ENCODE measurements at regions not wholly inside any gene's neighbourhood (a gene's known extent, or its start where the extent isn't known, plus 50 kb on each side); places are given as distances from the start of the nearest gene placed in this dataset.

DNA sequence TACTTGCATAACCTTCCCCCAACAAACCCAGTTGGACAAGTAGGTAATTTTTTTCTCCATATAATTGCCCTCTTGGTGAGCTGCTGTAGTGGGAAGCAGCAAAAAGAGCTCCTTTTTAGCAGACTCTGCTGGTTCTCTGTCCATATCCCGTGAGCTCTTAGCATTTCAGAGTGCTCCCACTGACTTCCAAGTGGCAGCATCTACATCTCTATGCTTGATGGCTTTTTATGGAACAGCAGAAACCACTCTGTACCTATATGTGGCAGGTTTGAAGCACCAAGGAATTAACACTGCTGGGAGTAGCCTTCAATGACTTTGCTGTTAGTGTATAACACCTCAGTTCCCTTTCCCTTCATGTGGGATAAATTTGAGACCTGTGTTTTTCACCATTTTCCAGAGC is 168.4 kb upstream of the NHS start:
- no peaks in the 10 kb centered on the region for H3K36me3 ChIP-seq (ENCODE audit: control insufficient read depth, insufficient read depth, low read length)
- H3K9me3 Mint-ChIP-seq: peaks cover 0 to 2% of the 10 kb centered on the region in 2 donors
- H3K4me1 Mint-ChIP-seq: no peaks in the 10 kb centered on the region
- no peaks in the 10 kb centered on the region for H3K27me3 ChIP-seq (ENCODE audit: control insufficient read depth, insufficient read depth, low read length)
- intact Hi-C loops (cut with micrococcal nuclease): no loop called here
- DNase-seq (no peak), ATAC-seq (no peak)
- no peak for TF ChIP-seq CTCF (IDR thresholded peaks at IDR 0.05)
- no peak overlapping the region for H3K4me3 ChIP-seq (ENCODE audit: low read length)
- no peak overlapping the region for H3K27ac Mint-ChIP-seq
- no peaks in the 10 kb centered on the region for H3K36me3 Mint-ChIP-seq
- H3K4me1 ChIP-seq (ENCODE audit: control insufficient read depth, insufficient read depth, low read length): no peaks in the 10 kb centered on the region
- no peak overlapping the region for H3K4me3 Mint-ChIP-seq
- H3K27me3 Mint-ChIP-seq (ENCODE audit: low read depth in 2 of 2): peaks cover 0 to 3% of the 10 kb centered on the region in 2 donors
- H3K27ac ChIP-seq (ENCODE audit: low read length): no peak overlapping the region
- WGBS (ENCODE audit: insufficient coverage): 43% methylated on average over 1 of the region's 1 CpG
- H3K9me3 ChIP-seq (ENCODE audit: control insufficient read depth, insufficient read depth, low read length): no peaks in the 10 kb centered on the region

DNA sequence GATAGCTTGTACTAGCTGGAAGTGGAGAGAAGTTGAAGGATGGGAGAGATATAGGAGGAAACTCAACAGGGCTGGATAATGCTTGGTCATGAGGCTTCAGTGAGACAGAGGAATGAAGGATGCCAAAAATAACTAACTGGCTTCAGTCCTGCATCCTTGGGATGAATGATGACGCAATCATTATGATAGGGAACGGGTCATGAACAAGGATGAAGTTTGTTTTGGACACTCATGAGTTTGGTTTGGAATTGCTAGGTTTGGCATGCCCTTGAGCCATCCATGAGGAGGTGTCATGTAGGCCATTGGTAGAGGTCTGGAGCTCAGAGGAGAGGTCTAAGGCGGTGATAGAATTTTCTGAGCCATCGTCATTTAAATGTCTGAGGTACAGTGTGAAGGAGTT is 160.0 kb upstream of the NHS start:
- H3K4me3 ChIP-seq (ENCODE audit: low read length): no peak overlapping the region
- H3K9me3 Mint-ChIP-seq: peaks cover 0 to 15% of the 10 kb centered on the region in 2 donors
- H3K27me3 Mint-ChIP-seq (ENCODE audit: low read depth in 2 of 2): no peaks in the 10 kb centered on the region
- no peaks in the 10 kb centered on the region for H3K27me3 ChIP-seq (ENCODE audit: control insufficient read depth, insufficient read depth, low read length)
- H3K9me3 ChIP-seq (ENCODE audit: control insufficient read depth, insufficient read depth, low read length): no peaks in the 10 kb centered on the region
- H3K4me3 Mint-ChIP-seq: no peak overlapping the region
- DNase-seq: no peak
- ATAC-seq: no peak
- TF ChIP-seq CTCF (IDR thresholded peaks at IDR 0.05): no peak
- no peaks in the 10 kb centered on the region for H3K36me3 Mint-ChIP-seq
- intact Hi-C loops (cut with micrococcal nuclease): no loop called here
- H3K4me1 Mint-ChIP-seq: no peaks in the 10 kb centered on the region
- H3K27ac Mint-ChIP-seq: no peak overlapping the region
- no peak overlapping the region for H3K27ac ChIP-seq (ENCODE audit: low read length)
- WGBS (ENCODE audit: insufficient coverage): 85% methylated on average over 4 of the region's 4 CpGs
- no peaks in the 10 kb centered on the region for H3K4me1 ChIP-seq (ENCODE audit: control insufficient read depth, insufficient read depth, low read length)
- H3K36me3 ChIP-seq (ENCODE audit: control insufficient read depth, insufficient read depth, low read length): no peaks in the 10 kb centered on the region

- no peaks in the 10 kb centered on the region for H3K4me1 Mint-ChIP-seq
- intact Hi-C loops (cut with micrococcal nuclease): no loop called here
- Histone ChIP-seq H3K4me1 (ENCODE audit: control insufficient read depth, insufficient read depth, low read length) (no peaks in the 10 kb centered on the region), H3K27ac (ENCODE audit: low read length) (no peak overlapping the region), H3K4me3 (ENCODE audit: low read length) (no peak overlapping the region), H3K36me3 (ENCODE audit: control insufficient read depth, insufficient read depth, low read length) (no peaks in the 10 kb centered on the region), H3K27me3 (ENCODE audit: control insufficient read depth, insufficient read depth, low read length) (no peaks in the 10 kb centered on the region), H3K9me3 (ENCODE audit: control insufficient read depth, insufficient read depth, low read length) (no peaks in the 10 kb centered on the region)
- ATAC-seq: no peak
- no peak for TF ChIP-seq CTCF (IDR thresholded peaks at IDR 0.05)
- H3K27ac Mint-ChIP-seq: no peak overlapping the region
- H3K36me3 Mint-ChIP-seq: no peaks in the 10 kb centered on the region
- no peaks in the 10 kb centered on the region for H3K9me3 Mint-ChIP-seq
- DNase-seq: no peak
- no peaks in the 10 kb centered on the region for H3K27me3 Mint-ChIP-seq (ENCODE audit: low read depth in 2 of 2)
- no peak overlapping the region for H3K4me3 Mint-ChIP-seq
Observed at GRCh38 chrX:17226736-17227135, 148.3 kb upstream of the NHS start.

DNA sequence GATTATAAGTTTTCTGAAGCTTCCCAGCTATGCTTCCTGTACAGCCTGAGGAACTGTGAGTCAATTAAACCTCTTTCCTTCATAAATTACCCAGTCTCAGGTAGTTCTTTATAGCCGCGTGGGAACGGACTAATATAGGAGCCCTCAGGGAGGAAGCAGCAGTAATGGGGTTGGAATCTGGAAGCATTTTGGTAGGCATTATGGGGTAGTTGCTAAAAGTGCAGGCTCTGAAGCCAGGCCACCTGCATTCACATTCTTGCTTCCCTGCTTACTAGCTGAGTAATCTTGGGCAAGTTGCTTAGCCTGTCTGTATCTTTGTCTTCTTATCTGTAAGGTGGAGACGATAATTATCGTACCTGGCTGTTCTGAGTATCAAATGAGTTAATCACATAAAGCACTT is 137.9 kb upstream of the NHS start:
- no peak overlapping the region for H3K27ac Mint-ChIP-seq
- H3K4me1 Mint-ChIP-seq: no peaks in the 10 kb centered on the region
- no peaks in the 10 kb centered on the region for H3K36me3 Mint-ChIP-seq
- H3K27me3 Mint-ChIP-seq (ENCODE audit: low read depth in 2 of 2): peaks cover 0 to 14% of the 10 kb centered on the region in 2 donors
- H3K27ac ChIP-seq (ENCODE audit: low read length): no peak overlapping the region
- no peaks in the 10 kb centered on the region for H3K4me1 ChIP-seq (ENCODE audit: control insufficient read depth, insufficient read depth, low read length)
- intact Hi-C loops (cut with micrococcal nuclease): no loop called here
- no peaks in the 10 kb centered on the region for H3K9me3 ChIP-seq (ENCODE audit: control insufficient read depth, insufficient read depth, low read length)
- H3K9me3 Mint-ChIP-seq: no peaks in the 10 kb centered on the region
- ATAC-seq (no peak), DNase-seq (no peak)
- no peak for TF ChIP-seq CTCF (IDR thresholded peaks at IDR 0.05)
- WGBS (ENCODE audit: insufficient coverage): no CpG with 5 or more reads among the region's 5 CpGs
- H3K36me3 ChIP-seq (ENCODE audit: control insufficient read depth, insufficient read depth, low read length): no peaks in the 10 kb centered on the region
- H3K27me3 ChIP-seq (ENCODE audit: control insufficient read depth, insufficient read depth, low read length): no peaks in the 10 kb centered on the region
- no peak overlapping the region for H3K4me3 ChIP-seq (ENCODE audit: low read length)
- H3K4me3 Mint-ChIP-seq: no peak overlapping the region
